Right lung (tissue), 2 donors: ENCODE measurements at regions not wholly inside any gene's neighbourhood (a gene's known extent, or its start where the extent isn't known, plus 50 kb on each side); places are given as distances from the start of the nearest gene placed in this dataset.
"Not testable (repeated sequence)": the region's sequence is repeated elsewhere in the genome, so short reads cannot be mapped to it uniquely, and the experiment has no call there.

ENCODE experiments used
- DNase-seq, 2 donors: peaks; one replicate each; pipeline ENCODE4 v3.0.0-alpha.2; 2013

DNA sequence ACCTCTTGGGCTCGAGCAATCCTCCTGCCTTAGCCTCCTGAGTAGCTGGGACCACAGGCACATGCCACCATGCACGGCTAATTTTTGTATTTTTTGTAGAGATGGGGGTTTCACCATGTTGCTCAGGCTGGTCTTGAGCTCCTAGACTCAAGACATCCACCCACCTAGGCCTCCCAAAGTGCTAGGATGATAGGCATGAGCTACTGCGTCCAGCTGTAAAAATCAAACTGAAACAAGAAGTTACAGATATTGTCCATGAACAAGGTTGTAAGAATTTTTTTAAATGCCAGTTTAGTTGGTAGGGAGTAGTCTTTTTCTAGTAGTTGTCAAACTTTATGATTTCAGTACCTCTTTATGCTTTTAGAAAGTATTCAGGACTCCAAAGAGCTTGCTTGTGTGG, 424.4 kb upstream of the PMFBP1 start:
- no peak for DNase-seq

DNA sequence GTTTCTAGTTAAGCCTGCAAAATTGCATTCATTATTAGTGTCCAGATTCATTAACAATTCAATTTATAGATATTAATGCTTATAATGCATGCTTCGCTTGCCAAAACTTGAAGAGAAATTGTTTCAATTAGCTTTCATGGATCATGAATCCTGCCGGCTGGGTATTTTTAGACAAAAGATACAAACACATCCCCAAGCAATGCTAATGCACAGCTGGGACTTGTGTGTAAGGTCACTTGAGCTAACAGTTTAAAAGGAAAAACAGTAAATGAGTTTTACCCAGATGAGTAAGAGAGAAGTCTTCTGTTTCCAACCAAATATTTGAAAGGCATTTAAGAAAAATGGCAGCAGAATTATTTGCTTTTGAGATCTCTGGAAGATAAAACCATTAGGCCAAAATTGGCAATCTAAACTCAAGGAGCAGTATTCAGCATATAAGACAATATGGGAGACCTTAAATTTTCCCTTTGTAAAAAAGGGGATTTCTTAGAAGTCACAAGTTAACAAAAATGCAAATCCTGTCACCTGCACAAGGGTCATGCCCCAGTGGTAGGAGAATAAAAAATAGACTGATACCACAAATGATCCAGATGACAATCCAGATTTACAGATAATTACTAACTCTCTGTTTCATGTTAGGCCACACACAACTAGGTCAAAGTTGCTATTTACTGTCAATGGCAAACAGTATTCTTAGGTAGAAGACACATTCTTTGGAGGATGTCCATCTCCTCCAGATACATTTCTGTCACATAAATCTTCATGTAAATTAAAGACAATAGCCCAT, 418.4 kb upstream of the PMFBP1 start:
- DNase-seq = no peak

DNA sequence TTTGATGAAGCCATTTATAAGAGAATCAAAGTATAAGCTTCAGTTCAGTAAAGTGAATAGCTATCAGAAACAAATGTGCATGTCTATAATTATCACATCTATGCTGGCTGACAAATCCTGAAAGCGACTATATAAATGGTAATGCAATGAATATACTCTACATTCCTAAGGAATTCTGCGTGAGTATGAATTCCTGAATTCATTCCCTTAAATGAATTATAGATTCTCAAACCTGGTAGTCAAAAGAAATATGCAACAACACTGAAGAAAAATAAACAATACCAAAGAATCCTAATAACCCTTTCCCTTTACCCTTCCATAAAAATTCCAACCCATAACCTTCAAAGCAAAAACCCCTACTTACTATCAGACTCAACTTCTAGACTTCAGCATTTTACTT, 416.6 kb upstream of the PMFBP1 start:
- no peak for DNase-seq

DNA sequence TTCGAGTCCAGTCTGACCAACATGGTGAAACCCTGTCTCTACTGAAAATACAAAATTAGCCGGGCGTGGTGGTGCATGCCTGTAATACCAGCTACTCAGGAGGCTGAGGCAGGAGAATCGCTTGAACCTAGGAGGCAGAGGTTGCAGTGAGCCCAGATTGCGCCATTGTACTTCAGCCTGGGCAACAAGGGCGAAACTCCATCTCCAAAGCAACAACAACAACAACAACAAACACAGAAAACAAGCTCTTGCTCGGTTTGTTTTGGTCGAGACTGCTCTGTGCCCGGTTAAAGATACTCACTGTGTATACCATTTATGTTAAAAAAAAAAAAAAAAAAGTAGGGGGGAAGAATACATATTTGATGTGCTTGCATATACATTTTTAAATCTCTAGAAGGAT, 406.1 kb upstream of the PMFBP1 start:
- DNase-seq = not testable (repeated sequence)

- DNase-seq = no peak
These were observed 404.2 kb upstream of the PMFBP1 start for GRCh38 chr16:72576189-72576588.

DNA sequence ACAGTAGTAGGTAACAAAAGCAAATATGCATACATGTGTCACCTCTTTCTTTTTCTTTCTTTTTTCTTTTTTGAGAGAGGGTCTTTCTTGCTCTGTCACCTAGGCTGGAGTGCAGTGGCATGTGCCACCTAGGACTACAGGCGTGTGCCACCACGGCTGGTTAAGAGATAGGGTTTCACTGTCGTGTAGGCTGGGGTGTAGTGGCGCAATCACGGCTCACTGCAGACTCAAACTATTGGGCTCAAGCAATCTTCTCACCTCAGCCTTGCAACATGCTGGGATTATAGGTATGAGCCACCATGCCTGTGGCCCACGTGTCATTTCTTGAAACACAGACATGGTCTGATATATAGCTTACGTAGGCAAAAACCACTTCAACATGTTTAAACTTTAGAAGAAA, 397.7 kb upstream of the PMFBP1 start:
- no peak for DNase-seq

GRCh38 chr16:72568502-72568901, 396.5 kb upstream of the PMFBP1 start:
- DNase-seq = no peak

DNA sequence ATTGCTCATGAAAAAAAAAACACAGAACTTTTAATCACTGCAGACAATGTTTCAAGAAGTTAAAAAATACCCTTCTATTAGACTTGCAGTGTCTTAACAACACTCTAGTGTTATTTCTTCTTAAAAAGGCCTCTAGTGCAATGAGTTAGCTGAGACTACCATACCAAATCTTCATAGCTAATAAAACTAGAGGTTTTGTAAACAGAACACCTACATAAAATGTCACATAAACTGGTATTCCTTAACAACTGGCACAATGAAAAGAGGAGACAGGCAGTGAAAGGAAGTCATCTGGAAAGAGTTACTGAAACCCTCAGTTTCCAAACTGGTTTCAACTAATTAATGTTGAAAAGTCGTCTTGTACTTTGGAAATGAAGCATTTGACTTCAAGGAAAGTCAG, 394.2 kb upstream of the PMFBP1 start:
- DNase-seq = no peak

- DNase-seq = no peak
These were observed 393.2 kb upstream of the PMFBP1 start for GRCh38 chr16:72565106-72565505.

DNA sequence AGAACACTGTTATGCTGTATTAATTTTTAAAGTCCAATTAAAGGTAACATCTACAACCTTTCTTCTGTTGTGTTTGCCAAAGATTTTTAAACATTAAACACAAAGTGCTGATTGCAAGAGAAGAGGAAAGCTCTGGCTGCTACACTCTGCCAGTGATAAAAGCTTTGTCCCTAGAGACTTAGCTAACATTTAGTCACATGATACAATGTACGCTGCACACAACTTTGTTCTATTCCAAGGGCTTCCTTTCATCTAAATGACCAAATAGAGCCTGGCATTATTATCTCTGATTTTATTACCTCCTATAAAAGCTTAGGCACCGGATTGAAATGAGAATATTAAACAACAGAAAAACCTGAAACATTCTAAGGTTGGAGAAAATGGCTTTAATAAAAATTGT, 388.7 kb upstream of the PMFBP1 start:
- no peak for DNase-seq

DNA sequence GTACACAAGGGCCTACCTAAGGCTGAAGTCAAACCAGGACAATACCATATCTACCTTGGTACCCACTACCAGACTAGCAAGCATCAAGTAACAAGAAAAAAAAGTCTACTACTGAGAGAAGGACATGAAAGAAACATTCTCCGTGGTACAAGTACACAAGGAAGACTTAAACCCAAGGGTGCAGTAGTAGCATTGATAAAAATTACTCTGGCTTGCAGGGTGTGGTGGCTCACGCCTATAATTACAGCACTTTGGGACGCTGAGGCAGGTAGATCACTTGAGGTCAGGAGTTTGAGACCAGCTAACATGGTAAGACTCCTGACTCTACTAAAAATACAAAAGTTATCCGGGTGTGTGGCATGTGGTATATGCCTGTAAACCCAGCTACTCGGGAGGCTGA, 386.5 kb upstream of the PMFBP1 start:
- no peak for DNase-seq

DNA sequence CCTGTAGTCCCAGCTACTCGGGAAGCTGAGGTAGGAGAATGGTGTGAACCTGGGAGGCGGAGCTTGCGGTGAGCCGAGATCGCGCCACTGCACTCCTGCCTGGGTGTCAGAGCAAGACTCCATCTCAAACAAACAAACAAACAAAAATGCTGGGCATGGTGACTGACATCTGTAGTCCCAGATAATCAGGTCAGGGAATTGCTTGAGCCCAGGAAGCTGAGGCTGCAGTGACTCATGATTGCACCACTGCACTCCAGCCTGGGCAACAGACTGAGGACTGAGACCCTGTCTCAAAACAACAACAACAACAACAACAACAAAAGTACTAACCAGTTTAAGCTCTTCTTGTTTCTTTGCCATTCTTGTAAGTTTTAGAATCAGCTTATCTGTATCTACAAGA, 383.0 kb upstream of the PMFBP1 start:
- DNase-seq = no peak

DNA sequence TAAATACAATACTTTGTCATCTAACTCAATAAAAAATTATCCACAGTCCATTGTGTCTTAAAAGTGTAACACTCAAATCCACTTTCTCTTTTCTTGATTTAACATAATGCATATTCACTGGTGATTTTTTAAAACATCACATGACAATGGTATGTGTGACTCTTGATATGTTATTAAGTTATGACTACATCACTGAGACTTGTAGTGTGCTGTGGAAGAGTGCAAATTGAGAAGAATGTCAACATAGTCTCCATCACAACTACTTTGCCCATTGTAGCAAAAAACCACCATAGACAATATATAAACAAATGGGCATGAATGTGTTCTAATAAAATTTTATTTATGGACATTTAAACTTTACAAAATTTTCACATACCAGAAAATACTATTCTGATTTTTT, 380.7 kb upstream of the PMFBP1 start:
- DNase-seq = no peak

- DNase-seq = no peak
These were observed 379.7 kb upstream of the PMFBP1 start for GRCh38 chr16:72551649-72552048.

DNA sequence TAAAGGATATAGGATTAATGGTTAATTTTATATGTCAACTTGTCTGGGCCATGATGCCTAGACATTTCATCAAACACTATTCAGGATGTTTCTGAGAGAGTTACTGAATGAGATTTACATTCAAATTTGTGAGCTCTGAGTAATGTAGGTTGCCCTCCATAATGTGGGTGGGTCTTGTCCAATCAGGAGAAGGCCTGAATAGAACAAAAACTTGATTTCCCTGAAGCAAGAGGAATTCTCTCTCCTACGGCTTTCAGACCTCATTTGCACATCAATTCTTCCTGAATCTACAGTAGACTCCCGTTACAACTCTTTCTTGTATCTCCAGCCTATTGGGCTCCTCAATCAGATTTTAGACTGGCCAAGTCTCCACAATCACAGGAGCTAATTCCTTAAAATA, 377.9 kb upstream of the PMFBP1 start:
- DNase-seq = no peak

GRCh38 chr16:72542102-72542501, 370.1 kb upstream of the PMFBP1 start:
- no peak for DNase-seq

DNA sequence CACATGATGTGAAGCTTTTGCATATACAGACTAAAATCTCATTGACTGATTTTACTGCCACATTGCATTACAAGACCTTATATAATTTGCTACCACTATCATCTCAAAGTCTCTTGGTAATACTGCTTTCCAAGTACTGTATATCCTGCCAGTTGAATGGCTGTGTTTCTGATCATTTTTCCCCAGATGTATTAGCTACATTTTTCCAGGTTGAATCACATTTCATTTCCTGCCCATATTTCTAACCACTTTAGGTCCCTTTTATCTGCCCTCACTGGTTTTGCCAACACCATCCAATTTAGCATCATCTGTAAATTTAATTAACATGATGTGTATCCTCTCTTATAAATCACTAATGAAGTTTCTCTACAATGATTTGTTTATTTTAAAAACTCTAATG, 365.7 kb upstream of the PMFBP1 start:
- no peak for DNase-seq

DNA sequence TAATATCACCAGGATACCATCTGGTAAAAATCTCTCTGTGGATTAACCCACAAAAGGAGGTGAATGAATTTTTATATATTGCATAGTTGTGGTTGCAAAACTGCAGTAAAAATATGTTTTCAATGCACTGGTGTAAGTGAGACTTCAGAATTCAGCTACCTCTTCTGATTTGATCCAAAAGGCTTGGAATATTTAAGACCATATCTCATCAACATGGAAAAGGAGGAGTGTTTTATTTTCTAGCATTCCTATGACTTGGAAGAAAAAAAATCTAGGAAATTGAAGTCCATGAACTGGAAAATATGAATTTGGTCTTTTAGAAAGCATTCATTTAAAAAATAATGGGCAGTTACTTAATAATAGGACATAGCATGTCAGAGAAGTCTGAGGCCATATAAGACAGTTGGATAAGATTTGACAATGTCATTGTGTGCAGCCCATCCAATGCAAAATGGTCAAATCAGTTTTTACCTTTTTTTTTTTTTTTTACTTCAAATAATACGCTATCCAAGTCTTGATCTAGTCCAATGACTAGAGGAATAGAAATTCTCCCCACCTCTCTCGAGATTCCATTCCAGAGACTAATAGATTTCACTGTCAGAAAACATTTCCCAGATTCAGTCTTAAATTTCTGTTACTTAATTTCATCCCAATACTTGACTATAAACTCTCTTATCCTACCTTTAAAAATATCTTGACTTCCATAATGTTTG, 364.9 kb upstream of the PMFBP1 start:
- DNase-seq = no peak

GRCh38 chr16:72532906-72533410, 361.0 kb upstream of the PMFBP1 start:
- DNase-seq = peak; percentile 17 to 26

DNA sequence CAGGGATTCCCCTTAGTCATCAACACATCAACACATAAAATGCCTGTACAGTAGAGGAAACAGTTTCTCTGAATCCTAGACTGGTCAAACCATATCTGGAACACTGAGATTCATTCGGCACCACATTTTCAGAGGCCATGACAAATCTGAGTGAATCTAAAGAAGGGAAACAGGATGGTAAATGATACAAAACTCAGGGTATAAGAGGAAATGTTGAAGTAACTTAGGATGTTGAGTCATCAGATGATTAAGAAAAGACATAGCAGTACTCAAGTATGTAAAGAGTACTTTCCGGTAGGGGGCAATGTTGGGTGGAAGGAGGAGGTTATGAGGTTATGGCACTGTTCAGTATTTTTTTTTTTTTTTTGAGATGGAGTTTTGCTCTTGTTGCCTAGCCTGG, 358.5 kb upstream of the PMFBP1 start:
- no peak for DNase-seq

GRCh38 chr16:72523087-72523486, 351.1 kb upstream of the PMFBP1 start:
- no peak for DNase-seq

DNA sequence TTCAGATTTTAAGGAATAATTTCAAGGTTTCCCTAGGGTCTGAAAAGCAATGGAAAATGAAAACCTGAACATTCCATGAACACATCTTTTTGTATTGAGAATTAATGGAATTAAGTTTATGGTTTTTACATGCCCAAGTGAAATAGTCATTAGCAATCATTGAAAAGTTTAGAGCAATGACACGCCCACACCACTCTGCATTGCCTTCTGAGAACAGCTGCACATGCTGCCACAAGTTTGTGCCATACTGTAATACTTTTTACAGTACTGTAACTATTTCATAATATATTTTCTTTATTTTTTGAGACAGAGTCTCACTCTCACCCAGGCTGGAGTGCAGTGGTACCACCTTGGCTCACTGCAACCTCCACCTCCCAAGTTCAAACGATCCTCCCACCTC, 345.2 kb upstream of the PMFBP1 start:
- DNase-seq = no peak

GRCh38 chr16:72511171-72511570, 339.2 kb upstream of the PMFBP1 start:
- DNase-seq = no peak

DNA sequence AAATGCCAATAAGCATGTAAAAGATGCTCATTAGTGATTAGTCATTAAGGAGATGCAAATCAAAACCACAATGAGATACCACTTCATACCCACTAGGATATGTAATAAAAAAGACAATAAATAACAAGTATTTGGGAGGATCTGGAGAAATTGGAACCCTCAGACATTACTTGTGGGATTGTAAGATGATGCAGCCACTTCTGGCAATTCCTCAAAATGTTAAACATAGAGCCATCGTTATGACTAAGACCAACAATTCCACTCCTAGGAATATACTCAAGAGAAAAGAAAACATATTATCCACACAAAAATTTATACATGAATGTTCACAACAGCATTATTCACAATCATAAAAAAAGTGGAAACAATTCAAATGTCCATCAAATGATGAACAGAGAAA, 336.2 kb upstream of the PMFBP1 start:
- DNase-seq = no peak
